LNCAP (cell line): ENCODE measurements at regions not wholly inside any gene's neighbourhood (a gene's known extent, or its start where the extent isn't known, plus 50 kb on each side); places are given as distances from the start of the nearest gene placed in this dataset.

Source experiments
- TF ChIP-seq, protein P1 (sequence below): fragments of 450-650 bp; IDR thresholded peaks from 2 replicates; pipeline ENCODE4 v1.5.1; 2017; ENCODE audit warnings: mild to moderate bottlenecking

GRCh38 chr12:115810122-115810901 lies 467.2 kb downstream of the MED13L start:
- TF ChIP-seq, protein P1, sequence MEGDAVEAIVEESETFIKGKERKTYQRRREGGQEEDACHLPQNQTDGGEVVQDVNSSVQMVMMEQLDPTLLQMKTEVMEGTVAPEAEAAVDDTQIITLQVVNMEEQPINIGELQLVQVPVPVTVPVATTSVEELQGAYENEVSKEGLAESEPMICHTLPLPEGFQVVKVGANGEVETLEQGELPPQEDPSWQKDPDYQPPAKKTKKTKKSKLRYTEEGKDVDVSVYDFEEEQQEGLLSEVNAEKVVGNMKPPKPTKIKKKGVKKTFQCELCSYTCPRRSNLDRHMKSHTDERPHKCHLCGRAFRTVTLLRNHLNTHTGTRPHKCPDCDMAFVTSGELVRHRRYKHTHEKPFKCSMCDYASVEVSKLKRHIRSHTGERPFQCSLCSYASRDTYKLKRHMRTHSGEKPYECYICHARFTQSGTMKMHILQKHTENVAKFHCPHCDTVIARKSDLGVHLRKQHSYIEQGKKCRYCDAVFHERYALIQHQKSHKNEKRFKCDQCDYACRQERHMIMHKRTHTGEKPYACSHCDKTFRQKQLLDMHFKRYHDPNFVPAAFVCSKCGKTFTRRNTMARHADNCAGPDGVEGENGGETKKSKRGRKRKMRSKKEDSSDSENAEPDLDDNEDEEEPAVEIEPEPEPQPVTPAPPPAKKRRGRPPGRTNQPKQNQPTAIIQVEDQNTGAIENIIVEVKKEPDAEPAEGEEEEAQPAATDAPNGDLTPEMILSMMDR, result no peak

DNA sequence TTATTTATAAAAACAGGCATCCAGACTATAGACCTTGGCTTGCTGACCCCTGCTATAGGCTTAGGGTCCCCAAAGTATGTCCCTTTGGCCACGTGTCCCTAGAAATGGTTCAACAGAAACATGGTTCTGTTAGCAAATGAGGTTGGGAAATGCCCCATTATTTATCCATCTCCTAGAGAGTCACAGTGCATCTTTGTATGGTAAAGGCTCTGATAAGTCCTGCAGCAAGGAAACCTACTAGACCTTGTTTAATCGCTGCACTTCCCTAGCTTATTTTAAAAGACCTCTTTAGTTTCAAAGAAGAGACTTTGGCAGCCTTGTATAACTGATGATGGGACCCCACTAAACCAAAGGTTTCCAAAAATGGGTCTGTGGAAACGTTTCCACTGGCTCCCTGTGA lies 471.5 kb downstream of the MED13L start:
- TF ChIP-seq, protein P1, result no peak

DNA sequence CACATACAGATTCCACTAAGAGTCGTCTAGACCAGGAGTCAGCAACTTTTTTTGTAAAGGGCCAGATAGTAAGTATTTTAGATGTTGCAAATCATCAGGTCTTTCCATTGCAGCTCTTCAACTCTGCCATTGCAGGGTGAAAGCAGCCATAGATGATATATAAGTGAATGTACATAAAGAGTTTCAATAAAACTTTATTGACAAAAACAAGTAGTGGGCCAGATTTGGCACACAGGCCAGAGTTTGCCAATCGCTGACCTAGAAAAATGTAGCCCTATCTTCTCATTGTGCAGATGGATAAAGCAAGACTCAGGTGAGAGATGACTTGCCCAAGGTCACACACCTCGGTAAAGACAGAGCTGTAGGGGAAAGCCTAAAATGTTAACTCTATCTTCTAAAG lies 474.7 kb downstream of the MED13L start:
- TF ChIP-seq, protein P1, result no peak

- TF ChIP-seq, protein P1, result no peak
Observed at GRCh38 chr12:115801871-115802270, 475.6 kb downstream of the MED13L start.

GRCh38 chr12:115799610-115800009 lies 477.9 kb downstream of the MED13L start:
- TF ChIP-seq, protein P1, result no peak

DNA sequence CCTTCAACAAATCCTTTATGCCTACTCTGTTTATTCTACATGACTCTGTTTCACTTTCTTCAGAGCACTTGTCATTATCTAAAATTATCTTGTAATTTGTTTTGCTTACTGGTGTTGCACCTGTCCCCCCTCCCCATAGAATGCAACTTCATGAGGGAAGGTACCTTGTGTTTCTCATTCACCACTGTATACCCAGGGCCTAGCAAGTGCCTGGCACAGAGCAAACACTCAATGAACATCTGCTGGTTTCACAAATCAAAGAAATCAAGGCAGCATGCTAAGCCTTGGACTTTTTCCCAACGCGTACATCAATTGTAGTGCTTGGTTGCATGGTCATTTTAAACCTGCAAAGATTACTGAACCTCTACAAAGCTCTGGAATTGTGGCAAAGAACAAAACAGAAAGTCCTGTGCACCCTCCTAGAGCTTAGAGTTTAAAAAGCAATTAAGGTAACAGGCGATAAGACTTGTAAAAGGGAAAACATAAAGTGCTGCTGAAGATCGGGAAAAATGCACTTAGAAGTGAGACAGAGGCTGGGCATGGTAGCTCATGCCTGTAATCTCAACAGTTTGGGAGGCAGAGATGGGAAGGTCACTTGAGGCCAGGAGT lies 479.1 kb downstream of the MED13L start:
- TF ChIP-seq, protein P1, result no peak

- TF ChIP-seq, protein P1, result peak; percentile 37; the same call in 1 of the 2 replicates
Observed at GRCh38 chr12:115794659-115795081, 482.8 kb downstream of the MED13L start.
